Limb (tissue), 2 donors: ENCODE measurements at regions not wholly inside any gene's neighbourhood (a gene's known extent, or its start where the extent isn't known, plus 50 kb on each side); places are given as distances from the start of the nearest gene placed in this dataset.
A peak's percentile ranks its signal among the peaks of the same experiment; 100 is the strongest.

ENCODE experiments used
- DNase-seq, 2 donors: peaks; one replicate each; pipeline ENCODE4 v3.0.0-alpha.2; 2016; ENCODE audit errors: extremely low spot score in 2 of 2

GRCh38 chr12:114752217-114752616, 68.2 kb upstream of the TBX3 start:
- no peak for DNase-seq

- no peak for DNase-seq
Observed at GRCh38 chr12:114751712-114752111, 67.7 kb upstream of the TBX3 start.

DNA sequence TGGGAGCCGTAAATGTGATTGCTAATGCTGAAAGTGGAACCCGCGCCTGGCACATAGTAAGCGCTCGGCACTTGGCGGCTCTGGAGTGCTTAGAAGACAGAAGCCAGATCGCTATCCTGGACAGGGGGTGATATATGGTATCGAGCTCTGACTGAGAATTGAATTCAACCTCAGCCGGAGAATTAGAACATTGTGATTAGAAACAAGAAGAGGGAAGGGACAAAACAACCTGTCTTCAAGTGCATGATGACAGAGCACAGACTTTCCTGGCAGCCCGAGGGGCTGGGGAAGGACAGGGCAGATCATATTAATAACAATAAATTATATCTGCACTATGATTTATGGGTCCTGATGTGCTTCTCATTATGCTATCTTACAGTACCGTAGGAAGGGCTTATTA, 66.9 kb upstream of the TBX3 start:
- DNase-seq, result no peak

- no peak for DNase-seq
Observed at GRCh38 chr12:114749065-114749464, 65.1 kb upstream of the TBX3 start.

GRCh38 chr12:114747012-114747858, 63.3 kb upstream of the TBX3 start:
- no peak for DNase-seq

DNA sequence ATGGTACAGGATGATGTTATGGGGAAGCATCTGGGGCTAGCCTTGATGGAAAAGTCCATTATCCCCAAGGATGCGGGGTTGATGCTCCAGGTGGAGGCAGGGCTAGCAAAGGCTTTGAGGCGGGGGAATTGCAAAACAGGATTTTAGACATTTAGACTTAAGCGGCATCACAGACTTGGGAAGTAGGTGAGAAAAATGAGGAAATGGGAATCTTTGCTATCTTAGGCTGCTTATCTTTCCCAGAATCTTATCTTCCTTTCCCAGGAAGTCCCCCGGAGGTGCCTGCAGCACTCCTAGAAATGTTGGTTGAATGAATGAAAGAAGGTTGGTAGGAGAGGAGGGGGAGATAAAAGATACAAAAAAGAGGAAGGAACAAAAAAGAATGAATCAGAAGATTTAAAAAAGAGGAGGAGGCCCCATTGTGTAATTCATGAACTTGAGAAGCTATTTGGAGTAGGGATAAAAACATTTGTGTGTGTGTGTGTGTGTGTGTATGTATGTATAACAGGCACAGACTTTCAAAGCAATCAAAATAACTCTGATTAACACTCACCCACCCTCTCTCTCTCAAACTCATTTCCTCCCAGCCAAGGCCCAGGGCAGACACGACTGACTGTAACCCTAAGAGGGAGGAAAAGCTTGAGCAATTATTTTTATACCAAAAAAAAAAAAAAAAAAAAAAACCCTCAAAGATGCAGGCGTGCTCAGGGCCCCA, 62.5 kb upstream of the TBX3 start:
- no peak for DNase-seq

- DNase-seq, result peak; percentile 71 to 72
Observed at GRCh38 chr12:114744691-114745090, 60.7 kb upstream of the TBX3 start.

- no peak for DNase-seq
Observed at GRCh38 chr12:114744285-114744684, 60.3 kb upstream of the TBX3 start.

DNA sequence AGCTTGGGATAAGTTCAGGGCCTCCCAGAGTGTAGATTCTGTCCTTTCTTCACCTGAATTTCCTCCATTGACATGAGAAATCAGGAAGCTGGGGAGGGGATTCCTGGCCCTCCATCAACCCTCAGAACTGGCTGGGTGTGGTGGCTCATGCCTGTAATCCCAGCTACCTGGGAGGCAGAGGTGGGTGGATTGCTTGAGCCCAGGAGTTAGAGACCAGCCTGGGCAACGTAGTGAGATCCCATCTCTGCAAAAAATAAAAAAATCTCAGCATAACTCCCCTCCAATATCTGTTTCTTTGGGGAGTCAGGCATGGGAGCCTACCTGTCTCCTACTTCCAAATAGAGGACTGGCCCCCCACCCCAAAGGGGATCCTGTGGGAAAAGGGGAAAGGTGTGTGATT, 59.8 kb upstream of the TBX3 start:
- no peak for DNase-seq

- DNase-seq, result no peak
Observed at GRCh38 chr12:114743289-114743688, 59.3 kb upstream of the TBX3 start.

- DNase-seq, result no peak
Observed at GRCh38 chr12:114742363-114742762, 58.4 kb upstream of the TBX3 start.

GRCh38 chr12:114741940-114742339, 58.0 kb upstream of the TBX3 start:
- no peak for DNase-seq

GRCh38 chr12:114740448-114740847, 56.5 kb upstream of the TBX3 start:
- no peak for DNase-seq

GRCh38 chr12:114738460-114739184, 54.6 kb upstream of the TBX3 start:
- DNase-seq, result no peak

DNA sequence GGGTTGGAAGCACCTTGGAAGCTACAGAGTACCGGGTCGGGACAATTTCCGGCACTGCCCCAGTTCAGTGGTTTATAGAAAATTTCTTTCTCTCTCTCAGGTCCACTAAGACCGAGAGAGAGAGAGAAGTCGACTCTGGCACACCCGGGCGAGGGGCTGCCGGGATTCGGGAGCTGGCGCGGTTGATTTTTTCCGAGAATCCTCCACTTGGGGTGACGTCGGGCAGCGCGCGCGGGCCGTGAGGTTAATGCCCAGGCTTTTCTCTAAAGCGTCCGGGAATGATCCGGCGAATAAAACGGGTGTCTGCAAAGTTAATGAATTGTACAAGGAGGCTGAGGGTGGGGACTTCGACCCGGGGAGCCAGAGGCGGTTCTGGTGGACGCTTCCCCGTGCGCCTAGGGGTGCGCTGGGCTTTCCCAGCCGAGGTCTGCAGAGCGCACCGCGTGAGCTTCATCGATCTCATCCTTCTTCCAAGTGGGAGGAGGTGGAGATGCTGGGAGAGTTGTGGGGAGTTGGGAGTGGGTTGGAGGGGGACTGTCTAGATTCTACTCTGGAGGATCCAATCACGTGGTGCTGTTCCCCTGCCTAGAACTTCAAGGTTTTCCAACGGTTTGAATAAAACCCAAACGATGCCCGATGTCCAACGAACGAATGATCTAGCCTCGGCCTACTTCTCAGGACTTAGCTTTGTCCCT, 51.9 kb upstream of the TBX3 start:
- DNase-seq, result peak in 1 of 2 donors; percentile 65

DNA sequence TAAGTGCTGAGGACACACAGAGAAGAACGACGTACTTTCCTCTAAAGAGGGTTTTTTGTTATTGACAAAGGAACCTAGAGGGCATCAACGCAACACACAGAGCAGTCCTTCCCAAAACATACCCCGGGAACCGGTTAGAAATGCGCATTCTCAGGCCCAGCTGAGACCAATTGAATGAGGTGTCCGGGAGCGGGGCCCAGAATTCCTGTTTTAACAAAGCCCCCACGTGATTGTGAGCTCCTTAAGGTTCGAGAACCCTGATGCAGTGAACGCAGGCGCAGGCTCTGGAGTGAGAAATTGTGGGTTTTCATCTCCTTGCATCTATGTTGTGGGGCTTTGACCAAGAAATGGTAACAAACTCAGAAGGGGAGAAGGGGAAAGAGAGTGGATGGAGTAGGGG, 51.0 kb upstream of the TBX3 start:
- no peak for DNase-seq

GRCh38 chr12:114733919-114734318, 49.9 kb upstream of the TBX3 start:
- DNase-seq, result no peak
